B cell (primary cell): ENCODE measurements at regions not wholly inside any gene's neighbourhood (a gene's known extent, or its start where the extent isn't known, plus 50 kb on each side); places are given as distances from the start of the nearest gene placed in this dataset.

Experiments used
- EZH2 ChIP-seq: IDR thresholded peaks from 2 replicates; pipeline ENCODE4 v1.6.1; 2012; ENCODE audit warnings: borderline replicate concordance, low read depth, mild to moderate bottlenecking, moderate library complexity, low read length; ENCODE audit not compliant: insufficient read depth, poor library complexity, severe bottlenecking
- TF ChIP-seq, protein P1 (sequence below): fragments of 200-600 bp; IDR thresholded peaks from one replicate; pipeline ENCODE4 v1.8.0; 2022; ENCODE audit warnings: antibody characterized with exemption, mild to moderate bottlenecking

- TF ChIP-seq, protein P1, sequence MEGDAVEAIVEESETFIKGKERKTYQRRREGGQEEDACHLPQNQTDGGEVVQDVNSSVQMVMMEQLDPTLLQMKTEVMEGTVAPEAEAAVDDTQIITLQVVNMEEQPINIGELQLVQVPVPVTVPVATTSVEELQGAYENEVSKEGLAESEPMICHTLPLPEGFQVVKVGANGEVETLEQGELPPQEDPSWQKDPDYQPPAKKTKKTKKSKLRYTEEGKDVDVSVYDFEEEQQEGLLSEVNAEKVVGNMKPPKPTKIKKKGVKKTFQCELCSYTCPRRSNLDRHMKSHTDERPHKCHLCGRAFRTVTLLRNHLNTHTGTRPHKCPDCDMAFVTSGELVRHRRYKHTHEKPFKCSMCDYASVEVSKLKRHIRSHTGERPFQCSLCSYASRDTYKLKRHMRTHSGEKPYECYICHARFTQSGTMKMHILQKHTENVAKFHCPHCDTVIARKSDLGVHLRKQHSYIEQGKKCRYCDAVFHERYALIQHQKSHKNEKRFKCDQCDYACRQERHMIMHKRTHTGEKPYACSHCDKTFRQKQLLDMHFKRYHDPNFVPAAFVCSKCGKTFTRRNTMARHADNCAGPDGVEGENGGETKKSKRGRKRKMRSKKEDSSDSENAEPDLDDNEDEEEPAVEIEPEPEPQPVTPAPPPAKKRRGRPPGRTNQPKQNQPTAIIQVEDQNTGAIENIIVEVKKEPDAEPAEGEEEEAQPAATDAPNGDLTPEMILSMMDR: no peak
- no peak for TF ChIP-seq EZH2
Observed at GRCh38 chr11:131297441-131297840, 73.0 kb upstream of the NTM start.
